A172 (cell line): ENCODE measurements at regions not wholly inside any gene's neighbourhood (a gene's known extent, or its start where the extent isn't known, plus 50 kb on each side); places are given as distances from the start of the nearest gene placed in this dataset.

Experiments used
- DNase-seq: peaks from one replicate; pipeline ENCODE4 v3.0.0-alpha.2; 2015; ENCODE audit warnings: low spot score

DNA sequence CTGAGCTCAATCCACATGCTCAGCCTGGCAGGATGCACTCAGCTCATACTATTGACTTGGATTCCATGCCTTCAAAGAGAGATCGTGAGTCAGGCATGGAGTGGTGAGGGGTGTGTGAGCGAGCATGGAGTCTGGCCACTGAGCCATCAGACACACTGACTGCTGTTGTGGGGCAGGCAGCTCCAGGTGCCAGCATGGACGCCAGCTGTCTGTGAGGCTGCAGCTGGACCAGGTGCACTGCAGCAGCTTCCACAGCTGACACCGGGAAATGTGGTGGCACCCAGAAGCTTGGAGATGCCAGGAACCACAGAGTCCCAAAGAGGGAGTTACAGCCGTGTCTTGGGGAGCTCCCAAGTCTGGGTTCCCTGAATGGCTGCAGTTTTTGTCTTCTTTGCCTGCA lies 1026.4 kb upstream of the ADGRL3 start:
- DNase-seq: no peak

DNA sequence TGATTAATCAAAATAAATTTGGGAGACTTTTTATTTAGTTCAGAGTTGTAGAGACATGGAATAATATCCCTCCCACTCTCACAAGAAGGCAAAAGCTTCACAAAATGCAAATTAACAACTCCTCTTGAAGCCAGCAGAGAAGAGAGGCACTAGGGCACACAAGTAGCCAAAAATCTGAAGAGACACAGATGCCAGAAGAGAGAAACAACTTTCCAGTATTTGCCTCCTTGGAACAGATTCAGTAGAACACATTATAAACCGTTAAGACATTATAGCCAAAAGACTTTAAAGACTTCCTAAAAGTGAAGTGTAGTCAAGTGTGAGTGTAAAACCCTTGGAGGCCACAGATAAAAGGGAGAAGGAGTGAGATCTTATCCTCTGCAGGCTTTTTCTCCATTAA lies 1024.9 kb upstream of the ADGRL3 start:
- no peak for DNase-seq

DNA sequence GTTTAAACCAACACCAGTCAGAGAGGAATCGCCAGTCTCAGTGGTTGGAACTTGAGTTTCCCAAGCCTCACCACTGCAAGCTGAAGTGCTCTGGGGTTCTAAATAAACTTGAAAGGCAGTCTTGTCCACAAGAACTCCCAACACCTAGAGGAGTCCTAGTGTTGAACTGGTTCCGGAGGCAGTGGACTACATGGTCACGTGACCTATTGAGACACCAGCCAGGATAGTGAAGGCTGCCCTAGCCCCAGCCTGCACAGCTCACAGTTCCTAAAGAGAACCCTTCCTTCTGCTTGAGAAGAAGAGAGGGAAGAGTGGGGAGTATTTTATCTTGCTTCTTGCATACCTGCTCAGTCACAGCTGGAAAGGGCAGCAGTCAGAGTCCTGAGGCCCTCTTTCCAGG lies 1012.7 kb upstream of the ADGRL3 start:
- peak; percentile 10 for DNase-seq

DNA sequence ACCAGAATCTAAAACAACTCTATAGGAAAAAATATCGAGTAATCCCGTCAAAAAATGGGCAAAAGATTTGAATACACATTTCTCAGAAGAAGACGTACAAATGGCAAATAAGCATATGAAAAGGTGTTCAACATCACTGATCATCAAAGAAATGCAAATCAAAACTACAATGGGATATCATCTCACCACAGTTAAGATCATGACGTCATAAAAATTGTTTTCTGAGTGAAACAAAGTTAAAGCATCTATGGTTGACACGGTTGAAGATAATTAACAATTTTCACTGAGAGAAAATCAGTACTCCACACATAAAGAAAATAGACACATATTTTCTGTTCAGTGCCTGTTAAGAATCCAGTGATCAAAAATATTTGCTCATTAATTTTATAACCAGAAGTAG lies 1010.8 kb upstream of the ADGRL3 start:
- DNase-seq: no peak

DNA sequence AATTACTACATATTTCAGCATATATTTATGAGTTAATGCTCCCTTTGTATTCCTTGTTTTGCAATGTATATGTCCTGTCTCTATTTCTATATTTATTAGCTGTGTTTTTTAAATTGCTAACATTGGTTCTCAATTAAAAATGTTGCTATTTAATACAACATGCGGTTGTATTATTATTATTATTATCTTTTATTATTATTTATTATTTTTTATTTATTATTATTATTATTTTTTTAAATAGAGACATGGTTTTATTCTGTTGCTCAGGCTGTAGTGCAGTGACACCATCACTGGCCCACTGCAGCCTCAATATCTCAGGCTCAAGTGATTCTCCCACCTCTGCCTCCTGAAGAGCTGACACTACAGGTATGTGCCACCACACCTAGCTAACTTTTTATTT lies 1005.9 kb upstream of the ADGRL3 start:
- no peak for DNase-seq

DNA sequence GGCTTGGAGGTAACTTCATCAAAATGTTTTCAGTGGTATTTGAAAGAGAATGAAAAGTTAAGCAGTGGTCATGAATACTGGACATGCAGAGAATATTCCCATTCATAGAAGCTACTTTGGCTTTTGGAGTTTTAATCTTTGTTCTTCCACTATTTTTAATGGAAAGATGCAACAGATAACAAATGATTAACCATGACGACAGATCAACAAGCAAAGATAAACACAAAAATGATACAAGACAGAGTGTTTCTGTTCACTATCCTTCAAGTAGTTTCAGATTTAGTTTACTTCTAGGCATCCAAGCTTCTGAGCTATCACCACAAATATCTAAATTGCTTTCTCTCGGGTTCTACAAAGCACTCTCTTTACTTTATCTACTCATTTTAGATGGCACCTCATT lies 1004.9 kb upstream of the ADGRL3 start:
- DNase-seq: no peak

DNA sequence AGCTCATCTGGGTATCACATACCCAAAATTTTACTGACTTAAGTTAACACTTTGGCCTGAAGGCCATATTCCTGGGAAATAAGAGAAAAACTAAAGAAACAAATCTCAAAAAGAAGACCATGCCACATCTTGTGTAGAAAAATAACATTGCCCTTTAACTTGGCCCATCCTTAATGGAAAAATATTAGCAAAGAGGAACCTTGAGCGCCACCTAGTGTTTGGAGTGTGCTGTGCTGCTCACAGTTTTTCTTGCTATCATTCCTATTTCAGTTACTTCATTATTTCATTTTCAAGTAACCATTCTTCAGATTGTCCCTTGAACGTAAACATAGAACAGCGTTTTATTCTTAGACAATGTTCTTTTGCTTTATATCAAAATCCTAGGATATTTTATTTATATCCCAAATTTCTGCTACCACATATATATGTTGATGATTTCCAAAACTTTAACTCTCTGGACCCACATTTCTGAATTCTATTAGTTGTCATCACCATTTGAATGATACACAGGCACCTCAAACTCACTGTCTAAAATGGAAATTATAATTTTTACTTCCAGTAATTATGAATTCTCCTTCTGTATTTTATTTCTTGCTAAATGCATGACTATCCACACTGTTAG lies 999.0 kb upstream of the ADGRL3 start:
- peak; percentile 70 for DNase-seq

DNA sequence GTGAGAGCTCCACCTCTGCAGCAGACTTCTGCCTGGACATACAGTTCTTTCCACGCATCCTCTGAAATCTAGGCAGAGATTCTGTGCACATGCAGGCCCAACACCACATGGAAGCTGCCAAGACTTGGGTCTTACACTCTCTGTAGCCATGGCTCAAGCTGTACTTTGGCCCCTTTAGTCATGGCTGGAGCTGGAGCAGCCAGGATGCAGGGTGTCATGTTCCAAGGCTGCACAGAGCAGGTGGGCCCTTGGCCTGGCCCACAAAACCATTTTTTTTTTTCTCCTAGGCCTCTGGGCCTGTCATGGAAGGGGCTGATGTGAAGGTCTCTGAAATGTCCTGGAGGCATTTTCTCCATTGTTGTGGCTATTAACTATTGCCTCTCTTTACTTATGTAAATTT lies 990.5 kb upstream of the ADGRL3 start:
- no peak for DNase-seq

DNA sequence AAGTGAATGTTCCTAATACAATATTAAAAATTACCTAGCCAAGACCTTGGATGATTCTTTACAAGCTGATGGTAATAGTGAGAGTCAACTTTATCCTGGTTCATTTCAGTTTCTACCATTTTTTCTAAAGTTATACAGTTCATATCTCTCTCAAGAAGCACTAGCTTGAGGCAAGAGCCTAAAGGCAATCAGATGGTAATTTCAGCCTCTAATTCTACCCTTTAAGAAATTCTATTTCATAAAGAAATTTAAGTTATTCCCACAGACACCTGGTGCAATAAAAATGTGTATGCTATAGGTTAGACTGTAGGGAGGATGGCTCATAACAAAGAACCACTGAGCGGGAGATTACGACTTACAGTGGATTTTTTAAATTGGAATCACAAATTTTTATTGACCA lies 984.2 kb upstream of the ADGRL3 start:
- no peak for DNase-seq

DNA sequence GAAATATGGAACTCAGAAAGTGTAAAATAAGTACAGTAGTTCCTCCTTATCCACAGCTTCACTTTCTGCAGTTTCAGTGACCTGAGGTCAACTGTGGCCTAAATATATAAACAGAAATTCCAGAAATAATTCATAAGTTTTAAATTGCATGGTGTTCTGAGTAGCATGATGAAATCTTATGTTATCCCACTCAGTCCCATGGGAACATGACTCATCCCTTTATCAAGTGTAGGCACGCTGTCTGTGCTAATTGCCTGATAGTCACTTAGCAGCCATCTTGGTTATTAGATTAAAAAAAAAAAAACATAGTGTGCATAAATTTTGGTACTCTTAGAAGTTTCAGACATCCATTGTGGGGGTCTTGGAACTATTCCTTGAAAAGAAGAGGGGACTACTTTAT lies 983.4 kb upstream of the ADGRL3 start:
- peak; percentile 49 for DNase-seq

DNA sequence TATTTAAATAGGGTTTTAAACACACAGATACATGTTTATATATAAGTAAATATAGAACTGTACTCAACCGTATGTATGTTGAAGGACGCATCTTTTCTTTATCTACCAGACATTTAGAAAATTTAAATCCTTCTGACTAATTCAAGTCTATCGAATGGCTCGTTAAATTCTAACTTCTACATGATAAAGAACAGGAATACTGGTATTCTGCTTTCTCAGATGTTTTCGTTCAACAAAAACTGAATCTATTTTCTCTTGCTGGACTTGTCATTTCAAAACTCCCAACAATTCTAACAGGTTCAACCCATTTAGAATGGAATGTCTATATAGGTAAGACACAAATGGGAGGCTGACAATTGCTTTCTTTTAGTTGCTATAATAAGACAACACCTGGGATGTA lies 978.3 kb upstream of the ADGRL3 start:
- no peak for DNase-seq

DNA sequence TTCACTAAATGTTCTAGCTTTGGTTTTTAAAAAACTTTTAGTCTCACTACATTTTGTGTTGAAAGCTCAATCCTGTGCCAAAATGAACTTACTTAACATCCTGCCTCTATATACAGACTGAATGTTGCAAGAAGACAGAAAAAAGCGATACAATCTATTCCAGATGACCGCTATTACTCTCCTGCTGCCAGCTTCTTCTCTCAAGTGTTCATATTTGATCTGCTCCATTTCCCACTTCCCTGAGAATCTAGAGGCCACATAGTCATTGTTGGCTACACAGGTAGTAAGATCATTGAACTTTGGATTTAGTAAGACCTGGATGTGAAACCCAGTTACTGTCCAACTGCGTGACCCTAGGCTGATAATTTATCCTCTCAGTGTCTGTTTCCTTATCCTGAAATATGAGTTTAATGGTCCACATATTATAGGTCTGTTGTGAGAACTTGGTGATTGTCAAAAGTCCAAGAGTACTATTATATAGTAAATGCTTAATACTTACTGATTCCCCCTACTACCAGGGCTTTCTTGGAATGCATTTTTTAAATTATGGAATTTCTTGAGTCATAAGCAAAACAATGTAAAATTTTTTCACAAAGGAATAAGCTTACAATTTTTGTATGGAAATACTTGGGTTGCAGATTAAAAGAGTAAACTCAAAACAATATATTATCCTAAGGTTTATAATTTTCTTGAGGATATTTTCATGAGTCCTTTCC lies 976.8 kb upstream of the ADGRL3 start:
- no peak for DNase-seq

DNA sequence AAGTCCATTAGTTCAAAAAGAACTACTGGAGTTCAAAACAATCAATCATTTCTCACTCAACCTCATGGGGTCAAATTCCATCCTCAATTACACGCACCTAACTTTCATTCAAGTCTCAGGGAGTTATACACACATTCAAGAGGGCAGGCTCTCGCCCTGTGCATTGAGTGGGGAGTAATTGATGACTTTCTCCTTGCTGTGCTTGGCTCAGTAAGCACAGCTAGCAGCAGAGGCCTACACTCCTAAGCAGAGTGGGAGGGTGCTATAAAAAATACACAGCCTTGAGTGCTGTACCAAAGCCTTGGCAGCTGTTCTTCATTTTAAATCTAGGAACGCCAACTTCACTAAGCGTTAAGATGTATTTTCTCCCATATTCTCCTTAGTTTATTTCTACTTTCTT lies 958.3 kb upstream of the ADGRL3 start:
- no peak for DNase-seq

DNA sequence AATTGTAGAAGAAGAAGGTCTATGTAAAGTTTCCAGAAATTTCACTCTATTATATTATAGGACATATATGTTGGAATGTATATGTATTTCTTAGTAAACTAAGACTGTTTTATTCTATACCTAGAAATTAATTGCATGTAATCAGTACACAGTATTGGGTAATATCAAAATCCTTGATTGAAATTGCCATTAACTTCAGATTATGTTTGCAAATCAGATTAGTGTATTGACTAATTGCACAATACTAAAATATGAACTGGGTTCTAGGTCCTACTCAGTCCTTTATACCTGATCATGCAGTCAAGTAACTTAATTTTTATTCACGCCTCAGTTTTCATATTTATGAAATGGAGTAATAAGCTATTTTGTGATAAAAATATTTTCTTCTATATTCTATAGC lies 950.3 kb upstream of the ADGRL3 start:
- no peak for DNase-seq

DNA sequence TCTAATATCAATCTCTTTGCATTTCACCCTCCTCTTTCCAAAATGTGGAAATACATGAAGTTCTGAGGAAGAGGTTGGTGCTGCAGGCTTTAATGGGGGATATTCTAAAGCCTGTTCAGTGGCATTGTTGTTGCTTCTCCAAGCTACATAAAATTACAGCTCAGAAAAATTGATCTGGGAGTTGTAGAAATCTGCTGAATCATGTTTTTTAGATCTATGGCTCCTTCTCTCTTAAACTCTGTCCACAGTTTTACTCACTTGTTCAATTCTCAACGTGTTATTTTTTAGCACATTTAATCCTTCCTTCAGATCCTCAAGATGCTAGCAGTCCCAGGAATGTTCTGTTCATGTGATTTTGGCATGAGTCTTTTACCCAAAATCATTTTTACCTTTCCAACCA lies 949.5 kb upstream of the ADGRL3 start:
- no peak for DNase-seq

DNA sequence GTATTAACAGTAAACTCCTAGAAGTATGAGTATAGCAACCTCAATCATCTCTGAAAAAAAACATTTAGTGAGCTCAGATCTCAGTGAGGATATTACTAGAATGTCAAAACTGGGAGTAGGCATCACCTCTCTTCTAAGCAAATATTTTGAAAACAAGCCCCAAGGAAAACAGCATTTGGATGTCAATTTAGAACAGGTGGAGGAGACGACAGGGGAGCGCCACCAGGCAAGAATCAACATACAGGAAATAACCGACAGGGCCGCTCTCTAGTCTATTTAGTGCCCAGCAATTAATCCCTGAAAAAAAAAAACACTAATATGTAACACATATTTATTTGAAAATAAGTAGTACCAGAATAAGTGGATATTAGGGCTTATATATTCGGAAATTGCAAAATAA lies 940.3 kb upstream of the ADGRL3 start:
- DNase-seq: no peak

DNA sequence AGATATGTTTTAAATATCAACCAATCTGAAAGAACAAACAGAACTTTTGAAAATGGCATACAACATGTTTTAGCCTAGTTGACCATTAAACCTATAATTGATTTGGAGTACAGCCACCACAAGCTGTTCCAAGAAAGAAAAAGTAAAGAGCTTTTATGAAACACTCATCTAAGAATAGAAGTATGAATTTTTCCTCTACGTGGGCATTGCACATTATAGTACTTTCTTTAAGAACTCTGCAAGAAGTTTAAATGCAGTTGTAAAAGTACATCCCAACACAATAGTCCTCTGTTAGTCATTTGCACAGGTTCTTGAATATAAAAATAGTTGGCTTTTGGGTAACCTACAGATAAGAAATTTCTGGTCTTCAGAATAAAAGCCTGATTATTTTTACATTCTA lies 933.6 kb upstream of the ADGRL3 start:
- no peak for DNase-seq

DNA sequence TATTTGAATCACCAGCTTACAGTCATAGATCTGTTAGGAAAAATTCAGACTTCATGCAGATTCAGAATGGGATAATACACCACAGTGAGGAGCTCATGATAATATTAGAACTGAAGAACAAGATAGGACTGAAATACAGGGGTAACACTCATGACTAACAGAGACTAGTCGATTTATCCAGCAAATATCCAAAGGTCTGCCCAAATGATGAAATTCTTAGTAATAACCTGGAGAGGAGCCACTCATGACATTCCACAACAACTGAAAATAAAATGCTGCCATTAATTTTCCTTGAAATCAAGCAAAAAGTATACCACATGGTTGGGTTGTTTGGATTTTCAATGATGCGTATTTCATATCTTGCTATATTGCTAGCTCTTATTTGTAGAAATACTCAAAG lies 903.7 kb upstream of the ADGRL3 start:
- DNase-seq: no peak

DNA sequence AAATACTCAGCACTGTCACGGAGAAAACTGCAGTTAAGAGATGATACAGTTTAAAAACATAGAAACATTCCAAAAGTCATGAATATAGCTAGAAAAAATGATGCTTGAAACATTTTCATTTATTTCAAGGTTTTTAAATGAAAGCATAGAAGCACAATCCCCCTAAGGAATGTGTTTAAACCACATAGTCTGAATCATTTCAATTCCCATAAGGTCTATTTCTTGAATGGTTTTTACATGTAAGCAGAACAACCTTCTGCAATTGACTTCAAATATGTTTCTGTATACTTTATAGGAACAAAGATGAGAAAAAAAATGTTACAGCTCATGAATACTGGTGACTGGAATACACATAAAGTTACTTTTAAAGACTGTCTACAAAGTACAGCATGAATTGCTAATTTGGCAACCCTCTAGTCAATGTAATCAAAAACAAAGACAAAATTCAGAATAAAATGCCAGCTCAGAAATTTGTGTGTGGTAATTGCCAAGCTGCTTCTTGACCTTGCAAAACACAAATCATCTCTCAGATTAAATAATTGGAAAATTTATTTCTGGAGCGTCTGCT lies 886.4 kb upstream of the ADGRL3 start:
- DNase-seq: no peak

DNA sequence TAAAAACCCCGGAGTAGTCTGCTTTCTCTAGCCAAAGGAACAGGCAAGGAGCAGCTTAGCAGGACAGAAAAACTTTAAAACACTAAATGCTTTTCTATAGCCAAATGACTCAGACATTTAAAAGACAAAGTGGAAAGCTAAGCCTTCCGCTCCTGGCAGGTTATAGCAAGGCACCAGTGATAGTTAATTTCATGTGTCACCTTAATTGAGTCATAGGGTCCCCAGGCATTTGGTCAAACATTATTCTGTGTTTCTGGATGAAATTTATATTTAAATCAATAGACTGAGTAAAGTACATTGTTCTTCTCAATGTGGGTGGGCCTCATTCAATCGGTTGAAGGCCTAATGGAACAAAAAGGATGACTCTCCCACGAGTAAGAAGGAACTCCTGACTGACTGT lies 885.7 kb upstream of the ADGRL3 start:
- no peak for DNase-seq

DNA sequence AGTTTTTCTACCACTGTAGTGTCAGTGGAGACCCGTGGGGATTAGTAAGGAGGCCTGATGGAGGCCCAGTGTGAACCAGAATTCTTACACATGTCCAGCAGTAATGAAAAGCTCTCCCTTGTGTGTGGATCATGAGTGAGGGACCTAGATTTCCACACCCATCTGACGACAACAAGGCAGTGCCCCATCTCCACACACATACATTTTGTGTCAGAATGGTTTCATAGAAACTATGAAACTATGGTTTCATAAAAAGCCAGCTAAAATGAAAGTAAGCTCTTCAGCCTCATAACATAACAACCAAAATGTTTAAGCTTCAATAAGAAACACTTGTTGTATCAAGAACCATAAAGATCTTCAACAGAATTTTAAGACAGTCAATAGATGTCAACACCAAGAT lies 884.5 kb upstream of the ADGRL3 start:
- no peak for DNase-seq

DNA sequence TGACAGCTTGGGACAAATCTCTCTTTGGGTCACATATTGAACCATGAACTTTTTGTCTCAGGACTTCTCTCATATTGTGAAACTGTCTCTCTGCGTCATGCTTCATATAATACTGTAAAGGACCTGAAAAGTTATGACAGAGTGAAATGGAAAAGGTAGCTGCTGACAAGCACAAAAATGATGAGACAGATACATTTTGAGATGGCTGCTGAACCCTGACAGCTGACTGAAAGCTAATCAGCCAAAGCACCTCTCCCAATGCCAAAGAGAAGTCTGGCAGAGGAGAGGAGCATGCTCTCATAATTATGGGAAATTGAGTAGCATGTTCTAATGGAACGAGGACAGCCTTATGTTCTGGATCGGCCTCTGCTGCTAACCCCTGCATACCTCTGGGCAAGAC lies 873.4 kb upstream of the ADGRL3 start:
- DNase-seq: no peak

DNA sequence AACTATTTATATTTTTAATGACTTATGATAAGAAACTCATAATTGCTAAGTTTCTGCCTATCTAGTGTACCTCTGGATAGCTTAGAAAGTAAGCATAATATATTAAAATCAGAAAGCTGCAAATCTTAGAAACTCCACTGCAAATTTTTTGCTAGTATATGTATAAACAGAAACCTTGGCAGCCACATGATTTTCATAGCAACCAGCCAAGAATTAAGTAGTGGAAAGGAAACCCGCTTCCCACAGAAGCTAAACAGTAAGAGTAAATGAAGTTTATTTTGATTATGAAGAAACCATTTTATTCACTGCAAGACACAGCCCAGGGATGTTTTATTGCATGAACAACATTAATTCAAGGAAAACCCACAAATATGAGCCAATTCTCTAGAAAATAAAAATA lies 872.5 kb upstream of the ADGRL3 start:
- no peak for DNase-seq

DNA sequence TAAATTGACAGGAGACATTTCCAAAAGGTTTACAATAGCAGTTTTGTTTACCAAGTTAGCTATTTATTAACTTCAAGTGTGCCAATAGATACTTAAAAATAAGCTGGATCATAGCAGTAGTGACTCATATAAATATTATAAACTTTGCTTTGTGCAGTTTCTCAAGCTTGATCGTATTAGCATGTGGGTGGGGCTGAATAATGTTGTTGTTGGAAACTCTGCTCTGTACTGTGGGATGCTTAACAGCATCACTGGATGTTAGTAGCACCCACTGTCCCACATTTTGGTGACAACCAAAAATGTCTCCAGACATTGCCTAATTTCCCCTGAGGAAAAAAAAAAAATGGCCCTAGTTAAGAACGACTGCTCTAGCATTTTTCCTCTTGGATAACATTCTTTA lies 855.2 kb upstream of the ADGRL3 start:
- no peak for DNase-seq
